SK-N-SH (cell line): ENCODE measurements at regions not wholly inside any gene's neighbourhood (a gene's known extent, or its start where the extent isn't known, plus 50 kb on each side); places are given as distances from the start of the nearest gene placed in this dataset.

Experiments used
- CTCF ChIA-PET: fragments of 300-600, 350-600 bp; formaldehyde crosslinking; extraction: SDS; loops from one replicate; lab custom pipeline; 2021; lab: Yijun Ruan, JAX
- POLR2A ChIA-PET: fragments of 350-600 bp; sonication (Branson Sonifier 250); formaldehyde crosslinking; extraction: SDS; loops from one replicate; lab custom pipeline; 2020; ENCODE audit warnings: antibody characterized with exemption, inconsistent platforms; lab: Yijun Ruan, JAX
- DNase-seq: peaks from one replicate; pipeline ENCODE4 v3.0.0; 2012
- H2AFZ ChIP-seq: fragments of 200-600 bp; sonication (generic); 2 replicates; pipeline ENCODE4 v1.8.1; 2016; ENCODE audit warnings: antibody characterized with exemption, mild to moderate bottlenecking, low read depth
- H3F3A ChIP-seq: fragments of 200-600 bp; sonication (generic); replicated peaks from 2 replicates; pipeline ENCODE3; 2016; ENCODE audit warnings: antibody characterized with exemption, mild to moderate bottlenecking; ENCODE audit not compliant: insufficient read depth
- H3K27ac ChIP-seq, 2 experiments: fragments of 200-500 bp in 1 of 2; fragments of 200-600 bp in 1 of 2; sonication (Bioruptor generic) in 1 of 2; sonication (generic), shearing (Covaris generic) in 1 of 2; 2 replicates each; pipeline versions ENCODE4 v1.5.1 to v1.6.1; 2014 to 2016; ENCODE audit warnings: low read depth in 2 of 2, inconsistent platforms in 1 of 2, low read length in 1 of 2, mild to moderate bottlenecking in 1 of 2, mixed read lengths in 1 of 2
- H3K27me3 ChIP-seq: fragments of 200-600 bp; sonication (generic), shearing (Covaris generic); 2 replicates; pipeline ENCODE4 v1.6.1; 2016; ENCODE audit warnings: mixed run types; ENCODE audit not compliant: insufficient read depth
- H3K36me3 ChIP-seq, 2 experiments: fragments of 200-500 bp in 1 of 2; fragments of 200-600 bp in 1 of 2; sonication (Bioruptor generic) in 1 of 2; sonication (generic) in 1 of 2; replicated peaks in 1 of 2; 2 replicates each; pipeline versions ENCODE3 to v1.5.1; 2014 to 2016; ENCODE audit warnings: low read length in 1 of 2, mild to moderate bottlenecking in 1 of 2; ENCODE audit not compliant: insufficient read depth in 2 of 2, control insufficient read depth in 1 of 2
- H3K4me1 ChIP-seq, 2 experiments: fragments of 200-500 bp in 1 of 2; fragments of 200-600 bp in 1 of 2; sonication (Bioruptor generic) in 1 of 2; sonication (generic), shearing (Covaris generic) in 1 of 2; 2 replicates each; pipeline versions ENCODE4 v1.5.1 to v1.6.1; 2014 to 2016; ENCODE audit warnings: low read depth in 1 of 2, low read length in 1 of 2, mixed run types in 1 of 2; ENCODE audit not compliant: insufficient read depth in 2 of 2, control insufficient read depth in 1 of 2
- H3K4me2 ChIP-seq: fragments of 200-600 bp; sonication (generic), shearing (Covaris generic); 2 replicates; pipeline ENCODE4 v1.6.1; 2017; ENCODE audit warnings: mixed run types
- H3K4me3 ChIP-seq, 2 experiments: fragments of 200-500 bp in 1 of 2; fragments of 200-600 bp in 1 of 2; sonication (Bioruptor generic) in 1 of 2; sonication (generic), shearing (Covaris generic) in 1 of 2; 2 replicates each; pipeline versions ENCODE4 v1.5.1 to v1.8.1; 2014 to 2016; ENCODE audit warnings: low read depth in 2 of 2, inconsistent platforms in 1 of 2, low read length in 1 of 2, mild to moderate bottlenecking in 1 of 2, mixed read lengths in 1 of 2, moderate library complexity in 1 of 2
- H3K79me2 ChIP-seq: fragments of 200-600 bp; sonication (generic); 2 replicates; pipeline ENCODE4 v1.8.1; 2017; ENCODE audit warnings: mild to moderate bottlenecking; ENCODE audit not compliant: insufficient read depth
- H3K9ac ChIP-seq: fragments of 200-600 bp; sonication (generic); 2 replicates; pipeline ENCODE4 v1.6.1; 2017; ENCODE audit warnings: mixed run types
- H3K9me2 ChIP-seq: fragments of 200-600 bp; sonication (generic); 2 replicates; pipeline ENCODE4 v1.6.1; 2017; ENCODE audit warnings: mixed run types
- H3K9me3 ChIP-seq: fragments of 200-600 bp; sonication (generic); 2 replicates; pipeline ENCODE4 v1.6.1; 2017; ENCODE audit warnings: mixed run types, mild to moderate bottlenecking, moderate library complexity
- H4K20me1 ChIP-seq: fragments of 200-600 bp; sonication (generic); 2 replicates; pipeline ENCODE4 v1.6.1; 2017; ENCODE audit warnings: mild to moderate bottlenecking, mixed run types; ENCODE audit not compliant: insufficient read depth
- CHD2 ChIP-seq: fragments of 150-350 bp; IDR thresholded peaks from 2 replicates; pipeline ENCODE4 v1.6.1; 2018; ENCODE audit warnings: low read length; ENCODE audit not compliant: partially characterized antibody
- ELF1 ChIP-seq: IDR thresholded peaks from 2 replicates; pipeline ENCODE4 v1.4.0; 2012
- EZH2phosphoT487 ChIP-seq: fragments of 200-600 bp; sonication (generic); IDR thresholded peaks from 2 replicates; pipeline ENCODE4 v1.6.1; 2017; ENCODE audit warnings: low read depth, mixed run types, mild to moderate bottlenecking, antibody characterized with exemption, moderate library complexity, borderline replicate concordance
- FOSL2 ChIP-seq: IDR thresholded peaks from 2 replicates; pipeline ENCODE4 v1.4.0; 2012; ENCODE audit warnings: low read depth, mild to moderate bottlenecking, moderate library complexity, borderline replicate concordance
- FOXJ3 ChIP-seq: sonication (generic); formaldehyde crosslinking; IDR thresholded peaks from 2 replicates; pipeline ENCODE4 v1.5.1; 2020; ENCODE audit warnings: mild to moderate bottlenecking, missing genetic modification reagents
- FOXM1 ChIP-seq: IDR thresholded peaks from 2 replicates; pipeline ENCODE4 v1.4.0; 2012; ENCODE audit warnings: low read depth, mild to moderate bottlenecking
- GABPA ChIP-seq: IDR thresholded peaks from 2 replicates; pipeline ENCODE4 v1.4.0; 2012; ENCODE audit warnings: low read depth, mild to moderate bottlenecking
- GATA2 ChIP-seq: sonication (generic); formaldehyde crosslinking; IDR thresholded peaks from 2 replicates; pipeline ENCODE4 v1.5.0; 2020; ENCODE audit warnings: mild to moderate bottlenecking, missing genetic modification reagents
- JUND ChIP-seq: IDR thresholded peaks from 2 replicates; pipeline ENCODE4 v1.4.0; 2012
- MEF2A ChIP-seq: IDR thresholded peaks from 2 replicates; pipeline ENCODE4 v1.4.0; 2012; ENCODE audit warnings: low read depth, borderline replicate concordance
- MXI1 ChIP-seq: IDR thresholded peaks from 2 replicates; pipeline ENCODE4 v1.6.1; 2012; ENCODE audit warnings: mild to moderate bottlenecking, low read depth, low read length, improper control_type of control experiment
- POLR2AphosphoS5 ChIP-seq: IDR thresholded peaks from 2 replicates; pipeline ENCODE4 v1.6.1; 2012; ENCODE audit warnings: low read depth, low read length
- RAD21 ChIP-seq: IDR thresholded peaks from 2 replicates; pipeline ENCODE4 v1.6.1; 2012; ENCODE audit warnings: mild to moderate bottlenecking, low read length
- RFX5 ChIP-seq: IDR thresholded peaks from 2 replicates; pipeline ENCODE4 v1.6.1; 2012; ENCODE audit warnings: mild to moderate bottlenecking, improper control_type of control experiment, low read length
- SIN3A ChIP-seq: IDR thresholded peaks from 2 replicates; pipeline ENCODE4 v1.6.1; 2012; ENCODE audit warnings: low read depth, mild to moderate bottlenecking, low read length, moderate library complexity, borderline replicate concordance
- SMC3 ChIP-seq: IDR thresholded peaks from 2 replicates; pipeline ENCODE4 v1.6.1; 2012; ENCODE audit warnings: low read depth, low read length, improper control_type of control experiment
- TAF1 ChIP-seq: IDR thresholded peaks from 2 replicates; pipeline ENCODE4 v1.6.1; 2012; ENCODE audit warnings: low read depth, mild to moderate bottlenecking, low read length, moderate library complexity, borderline replicate concordance
- TCF12 ChIP-seq: IDR thresholded peaks from 2 replicates; pipeline ENCODE4 v1.4.0; 2012
- WGBS: methylation state at CpG from one replicate; pipeline ENCODE4 v1.1.6; 2017; ENCODE audit warnings: low lambda C conversion rate; 5-methylcytosine and 5-hydroxymethylcytosine counted together
- TF ChIP-seq, protein P1 (sequence below): IDR thresholded peaks from 2 replicates; pipeline ENCODE4 v1.6.1; 2012; ENCODE audit warnings: mild to moderate bottlenecking, low read depth, low read length, moderate library complexity
- TF ChIP-seq, protein P2 (sequence below): IDR thresholded peaks from 2 replicates; pipeline ENCODE4 v1.4.0; 2012; ENCODE audit warnings: low read depth

- no peaks in the 10 kb centered on the region for H3K4me1 ChIP-seq
- ChIA-PET CTCF (no interaction called here), POLR2A (no interaction called here)
- DNase-seq, result no peak
- no peak overlapping the region for H3K4me2 ChIP-seq
- H3K4me3 ChIP-seq, result no peak overlapping the region
- TF ChIP-seq JUND (no peak), GATA2 (CRISPR knock-in tag) (no peak), FOSL2 (no peak), MEF2A (no peak), CHD2 (no peak), ELF1 (no peak), TAF1 (no peak), FOXM1 (no peak), MXI1 (no peak), SMC3 (no peak), SIN3A (no peak), FOXJ3 (CRISPR knock-in tag) (no peak), TCF12 (no peak)
- TF ChIP-seq, protein P1, sequence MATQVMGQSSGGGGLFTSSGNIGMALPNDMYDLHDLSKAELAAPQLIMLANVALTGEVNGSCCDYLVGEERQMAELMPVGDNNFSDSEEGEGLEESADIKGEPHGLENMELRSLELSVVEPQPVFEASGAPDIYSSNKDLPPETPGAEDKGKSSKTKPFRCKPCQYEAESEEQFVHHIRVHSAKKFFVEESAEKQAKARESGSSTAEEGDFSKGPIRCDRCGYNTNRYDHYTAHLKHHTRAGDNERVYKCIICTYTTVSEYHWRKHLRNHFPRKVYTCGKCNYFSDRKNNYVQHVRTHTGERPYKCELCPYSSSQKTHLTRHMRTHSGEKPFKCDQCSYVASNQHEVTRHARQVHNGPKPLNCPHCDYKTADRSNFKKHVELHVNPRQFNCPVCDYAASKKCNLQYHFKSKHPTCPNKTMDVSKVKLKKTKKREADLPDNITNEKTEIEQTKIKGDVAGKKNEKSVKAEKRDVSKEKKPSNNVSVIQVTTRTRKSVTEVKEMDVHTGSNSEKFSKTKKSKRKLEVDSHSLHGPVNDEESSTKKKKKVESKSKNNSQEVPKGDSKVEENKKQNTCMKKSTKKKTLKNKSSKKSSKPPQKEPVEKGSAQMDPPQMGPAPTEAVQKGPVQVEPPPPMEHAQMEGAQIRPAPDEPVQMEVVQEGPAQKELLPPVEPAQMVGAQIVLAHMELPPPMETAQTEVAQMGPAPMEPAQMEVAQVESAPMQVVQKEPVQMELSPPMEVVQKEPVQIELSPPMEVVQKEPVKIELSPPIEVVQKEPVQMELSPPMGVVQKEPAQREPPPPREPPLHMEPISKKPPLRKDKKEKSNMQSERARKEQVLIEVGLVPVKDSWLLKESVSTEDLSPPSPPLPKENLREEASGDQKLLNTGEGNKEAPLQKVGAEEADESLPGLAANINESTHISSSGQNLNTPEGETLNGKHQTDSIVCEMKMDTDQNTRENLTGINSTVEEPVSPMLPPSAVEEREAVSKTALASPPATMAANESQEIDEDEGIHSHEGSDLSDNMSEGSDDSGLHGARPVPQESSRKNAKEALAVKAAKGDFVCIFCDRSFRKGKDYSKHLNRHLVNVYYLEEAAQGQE, result no peak
- TF ChIP-seq, protein P2, sequence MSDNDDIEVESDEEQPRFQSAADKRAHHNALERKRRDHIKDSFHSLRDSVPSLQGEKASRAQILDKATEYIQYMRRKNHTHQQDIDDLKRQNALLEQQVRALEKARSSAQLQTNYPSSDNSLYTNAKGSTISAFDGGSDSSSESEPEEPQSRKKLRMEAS, result no peak
- peaks cover 12% of the 10 kb centered on the region for H3F3A ChIP-seq
- H3K9ac ChIP-seq, result no peak overlapping the region
- H3K36me3 ChIP-seq, result no peaks in the 10 kb centered on the region
- no peaks in the 10 kb centered on the region for H3K9me3 ChIP-seq
- no peaks in the 10 kb centered on the region for H3K27me3 ChIP-seq
- H3K79me2 ChIP-seq, result no peaks in the 10 kb centered on the region
- H2AFZ ChIP-seq, result no peak overlapping the region
- WGBS, result 50% methylated on average over 3 of the region's 3 CpGs
- no peak overlapping the region for H3K27ac ChIP-seq
- no peaks in the 10 kb centered on the region for H4K20me1 ChIP-seq
- no peaks in the 10 kb centered on the region for H3K9me2 ChIP-seq
Measured at GRCh38 chr9:82454509-82455190, 466.1 kb downstream of the SPATA31D1 start.

DNA sequence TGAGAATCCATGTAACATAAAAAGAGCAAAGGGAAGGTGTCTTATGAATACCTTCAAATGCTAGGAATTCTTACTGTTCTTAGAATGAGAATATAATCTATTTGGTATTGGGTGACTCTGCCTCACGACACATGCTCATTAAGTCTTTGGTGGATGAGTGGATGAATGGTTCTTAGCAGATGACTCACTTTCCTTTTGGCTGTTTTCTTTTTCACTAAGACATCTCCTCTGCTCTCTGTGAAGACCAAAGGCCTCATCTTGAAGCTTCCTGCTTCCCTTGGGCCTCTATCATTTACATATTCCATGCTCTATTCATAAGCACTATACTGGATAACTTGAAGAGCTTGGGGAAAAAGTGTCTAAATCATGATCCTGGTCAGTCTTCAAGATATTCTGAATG is 468.1 kb downstream of the SPATA31D1 start:
- no peaks in the 10 kb centered on the region for H3K36me3 ChIP-seq
- H3F3A ChIP-seq, result peaks cover 12% of the 10 kb centered on the region
- H3K4me1 ChIP-seq, result no peaks in the 10 kb centered on the region
- ChIA-PET POLR2A (no interaction called here), CTCF (no interaction called here)
- no peaks in the 10 kb centered on the region for H3K27me3 ChIP-seq
- no peaks in the 10 kb centered on the region for H4K20me1 ChIP-seq
- no peak overlapping the region for H3K9ac ChIP-seq
- peaks cover 5% of the 10 kb centered on the region; the same call in 1 of the 2 replicates for H3K9me3 ChIP-seq
- peak overlapping the region; percentile 79; the same call in 1 of the 2 replicates for H2AFZ ChIP-seq
- H3K4me2 ChIP-seq, result no peak overlapping the region
- WGBS, result 33% methylated on average over 1 of the region's 1 CpG
- H3K9me2 ChIP-seq, result no peaks in the 10 kb centered on the region
- DNase-seq, result no peak
- no peak overlapping the region; a peak in 1 of 4 replicates for H3K27ac ChIP-seq
- no peak overlapping the region for H3K4me3 ChIP-seq
- no peaks in the 10 kb centered on the region for H3K79me2 ChIP-seq
- no peak for TF ChIP-seq RAD21
- TF ChIP-seq RFX5, result no peak
- TF ChIP-seq, protein P2, result no peak
- TF ChIP-seq SMC3, result no peak
- TF ChIP-seq CHD2, result no peak
- no peak for TF ChIP-seq TCF12
- no peak for TF ChIP-seq EZH2phosphoT487
- TF ChIP-seq, protein P1, result no peak
- TF ChIP-seq ELF1, result no peak
- no peak for TF ChIP-seq GABPA
- TF ChIP-seq POLR2AphosphoS5, result no peak
- no peak for TF ChIP-seq FOSL2
- no peak for TF ChIP-seq FOXJ3 (CRISPR knock-in tag)
